CD14-positive monocyte (primary cell): ENCODE measurements at regions not wholly inside any gene's neighbourhood (a gene's known extent, or its start where the extent isn't known, plus 50 kb on each side); places are given as distances from the start of the nearest gene placed in this dataset.

Source experiments
- DNase-seq, 3 donors: peaks; one replicate each; pipeline ENCODE4 v3.0.0-alpha.2; 2011 to 2022
- H2AFZ ChIP-seq: 2 replicates; pipeline ENCODE4 v1.6.0; 2012; ENCODE audit warnings: mild to moderate bottlenecking, low read depth, low read length, inconsistent platforms; ENCODE audit not compliant: insufficient read depth, poor library complexity, severe bottlenecking
- H3K27ac ChIP-seq, 2 donors: 1 replicate in 1 of 2; 2 replicates in 1 of 2; pipeline ENCODE4 v1.5.1; 2012 to 2013; ENCODE audit warnings: low read length in 2 of 2, control low read depth in 1 of 2, inconsistent platforms in 1 of 2, low read depth in 1 of 2, mild to moderate bottlenecking in 1 of 2
- H3K27me3 ChIP-seq, 2 donors: one replicate each; pipeline versions ENCODE4 v1.6.0 to v1.6.1; 2011 to 2013; ENCODE audit warnings: low read length in 2 of 2; ENCODE audit not compliant: control insufficient read depth in 2 of 2, insufficient read depth in 2 of 2
- H3K36me3 ChIP-seq, 2 donors: replicated peaks in 1 of 2; 1 replicate in 1 of 2; 2 replicates in 1 of 2; pipeline versions ENCODE4 v1.5.1 to v1.6.1; 2012 to 2013; ENCODE audit warnings: low read length in 2 of 2, control low read depth in 1 of 2, inconsistent platforms in 1 of 2, mild to moderate bottlenecking in 1 of 2; ENCODE audit not compliant: insufficient read depth in 2 of 2, control insufficient read depth in 1 of 2
- H3K4me1 ChIP-seq, 2 donors: 1 replicate in 1 of 2; 2 replicates in 1 of 2; pipeline versions ENCODE4 v1.5.1 to v1.6.1; 2012 to 2013; ENCODE audit warnings: low read length in 2 of 2, control low read depth in 1 of 2, inconsistent platforms in 1 of 2, mild to moderate bottlenecking in 1 of 2, moderate library complexity in 1 of 2; ENCODE audit not compliant: insufficient read depth in 2 of 2, control insufficient read depth in 1 of 2
- H3K4me2 ChIP-seq: replicated peaks from 2 replicates; pipeline ENCODE3; 2012; ENCODE audit warnings: low read length, moderate library complexity, mild to moderate bottlenecking; ENCODE audit not compliant: poor library complexity, severe bottlenecking; ENCODE audit errors: extremely low read depth
- H3K4me3 ChIP-seq, 3 experiments: fragments of 200-600 bp in 1 of 3; sonication (generic) in 1 of 3; replicated peaks in 1 of 3; 1 replicate in 2 of 3; 2 replicates in 1 of 3; pipeline ENCODE4 v1.5.1; 2011 to 2013; ENCODE audit warnings: low read length in 3 of 3, mild to moderate bottlenecking in 3 of 3, control low read depth in 2 of 3, low read depth in 2 of 3, inconsistent platforms in 1 of 3, moderate library complexity in 1 of 3
- H3K79me2 ChIP-seq: 2 replicates; pipeline ENCODE4 v1.6.0; 2012; ENCODE audit warnings: mild to moderate bottlenecking, control low read depth, inconsistent platforms, low read length, moderate library complexity; ENCODE audit not compliant: insufficient read depth
- H3K9ac ChIP-seq: 2 replicates; pipeline ENCODE4 v1.6.0; 2017; ENCODE audit warnings: low read length, mild to moderate bottlenecking; ENCODE audit not compliant: insufficient read depth, poor library complexity, severe bottlenecking
- H3K9me3 ChIP-seq, 2 donors: replicated peaks in 1 of 2; 1 replicate in 1 of 2; 2 replicates in 1 of 2; pipeline versions ENCODE4 v1.5.1 to v1.6.1; 2012 to 2013; ENCODE audit warnings: low read length in 2 of 2, control low read depth in 1 of 2; ENCODE audit not compliant: control insufficient read depth in 1 of 2, insufficient read depth in 1 of 2
- H4K20me1 ChIP-seq: 2 replicates; pipeline ENCODE4 v1.6.0; 2012; ENCODE audit warnings: mild to moderate bottlenecking, low read length, control low read depth, moderate library complexity; ENCODE audit not compliant: insufficient read depth
- H3K27ac Mint-ChIP-seq, 7 donors: one replicate each; pipeline ENCODE4 v1.8.0; 2020; ENCODE audit warnings: mild to moderate bottlenecking in 7 of 7, mixed read lengths in 7 of 7, moderate library complexity in 6 of 7, inconsistent platforms in 2 of 7
- H3K27me3 Mint-ChIP-seq, 3 donors: one replicate each; pipeline ENCODE4 v1.8.0; 2021 to 2022; ENCODE audit warnings: low read depth in 3 of 3, mild to moderate bottlenecking in 3 of 3, mixed read lengths in 3 of 3, moderate library complexity in 3 of 3, inconsistent platforms in 1 of 3
- H3K36me3 Mint-ChIP-seq, 2 donors: one replicate each; pipeline ENCODE4 v1.8.0; 2020; ENCODE audit warnings: mixed read lengths in 2 of 2, inconsistent platforms in 1 of 2, mild to moderate bottlenecking in 1 of 2
- H3K4me1 Mint-ChIP-seq: one replicate; pipeline ENCODE4 v1.8.0; 2020; ENCODE audit warnings: mild to moderate bottlenecking, mixed read lengths
- H3K4me3 Mint-ChIP-seq, 2 donors: one replicate each; pipeline ENCODE4 v1.8.0; 2020; ENCODE audit warnings: mild to moderate bottlenecking in 2 of 2, mixed read lengths in 2 of 2, moderate library complexity in 1 of 2
- H3K9me3 Mint-ChIP-seq, 7 donors: one replicate each; pipeline ENCODE4 v1.8.0; 2020 to 2022; ENCODE audit warnings: mixed read lengths in 7 of 7, mild to moderate bottlenecking in 6 of 7, moderate library complexity in 6 of 7, inconsistent platforms in 2 of 7
- CTCF ChIP-seq: fragments of 200-600 bp; IDR thresholded peaks from one replicate; pipeline ENCODE4 v1.8.0; 2022; ENCODE audit warnings: antibody characterized with exemption, mild to moderate bottlenecking
- WGBS: methylation state at CpG from one replicate; pipeline ENCODE4 v1.1.5; 2013; ENCODE audit warnings: missing lambda C conversion rate; ENCODE audit not compliant: insufficient coverage; 5-methylcytosine and 5-hydroxymethylcytosine counted together
- intact Hi-C, 2 donors: fragments of 100-400 bp; cut with micrococcal nuclease; formaldehyde crosslinking; loops; one replicate each; pipeline versions ENCODE4 v1.15.0 to v1.15.1; 2023

GRCh38 chr6:167710363-167710920 lies 116.3 kb upstream of the AFDN start:
- H3K27me3 Mint-ChIP-seq: peaks cover 31 to 62% (median 42%) of the 10 kb centered on the region in 3 donors
- intact Hi-C loops: no loop called here
- TF ChIP-seq CTCF: no peak
- H2AFZ ChIP-seq: no peak overlapping the region
- no peaks in the 10 kb centered on the region for H4K20me1 ChIP-seq
- no peaks in the 10 kb centered on the region for H3K4me1 ChIP-seq
- peaks cover 3% of the 10 kb centered on the region for H3K4me1 Mint-ChIP-seq
- H3K27ac Mint-ChIP-seq: no peak overlapping the region
- no peak overlapping the region for H3K27ac ChIP-seq
- no peak overlapping the region for H3K4me2 ChIP-seq
- no peaks in the 10 kb centered on the region for H3K36me3 ChIP-seq
- H3K9ac ChIP-seq: no peak overlapping the region
- DNase-seq: no peak
- WGBS: 86% methylated on average over 9 of the region's 13 CpGs
- H3K9me3 Mint-ChIP-seq: peaks cover 0 to 3% (median 0%) of the 10 kb centered on the region in 7 donors
- H3K36me3 Mint-ChIP-seq: no peaks in the 10 kb centered on the region
- no peak overlapping the region for H3K4me3 ChIP-seq
- peaks cover 0 to 32% of the 10 kb centered on the region in 2 donors for H3K27me3 ChIP-seq
- H3K79me2 ChIP-seq: no peaks in the 10 kb centered on the region
- H3K9me3 ChIP-seq: no peaks in the 10 kb centered on the region
- H3K4me3 Mint-ChIP-seq: no peak overlapping the region

- Histone ChIP-seq H3K36me3 (no peaks in the 10 kb centered on the region), H2AFZ (no peak overlapping the region), H3K9ac (no peak overlapping the region), H3K4me1 (no peaks in the 10 kb centered on the region), H4K20me1 (no peaks in the 10 kb centered on the region), H3K79me2 (no peaks in the 10 kb centered on the region), H3K4me3 (no peak overlapping the region), H3K9me3 (no peaks in the 10 kb centered on the region), H3K4me2 (no peak overlapping the region), H3K27ac (no peak overlapping the region), H3K27me3 (peaks cover 0 to 26% of the 10 kb centered on the region in 2 donors)
- Mint-ChIP-seq H3K4me1 (peaks cover 2% of the 10 kb centered on the region), H3K27me3 (peaks cover 32 to 57% (median 38%) of the 10 kb centered on the region in 3 donors), H3K9me3 (peaks cover 0 to 3% (median 0%) of the 10 kb centered on the region in 7 donors), H3K27ac (no peak overlapping the region), H3K4me3 (no peak overlapping the region), H3K36me3 (no peaks in the 10 kb centered on the region)
- no peak for TF ChIP-seq CTCF
- DNase-seq: no peak
- 96% methylated on average over 5 of the region's 8 CpGs for WGBS
- intact Hi-C loops: no loop called here
These were observed 115.5 kb upstream of the AFDN start for GRCh38 chr6:167711211-167711610.
